GM18511 (cell line): ENCODE measurements at regions not wholly inside any gene's neighbourhood (a gene's known extent, or its start where the extent isn't known, plus 50 kb on each side); places are given as distances from the start of the nearest gene placed in this dataset.

Source experiments
- ATAC-seq: cut with Tn5 transposase; IDR thresholded peaks from one replicate; pipeline ENCODE4 v1.9.1; 2021; ENCODE audit warnings: mild to moderate bottlenecking, moderate library complexity; ENCODE audit not compliant: unreplicated experiment

- peak; percentile 67 for ATAC-seq
Measured at GRCh38 chr5:107294211-107294550, 376.6 kb downstream of the EFNA5 start.

GRCh38 chr5:107293541-107294210 is 377.1 kb downstream of the EFNA5 start:
- ATAC-seq: peak; percentile 8

GRCh38 chr5:107291866-107292265 is 378.9 kb downstream of the EFNA5 start:
- ATAC-seq: no peak

GRCh38 chr5:107290780-107291398 is 379.8 kb downstream of the EFNA5 start:
- ATAC-seq: no peak

- ATAC-seq: peak; percentile 85
Measured at GRCh38 chr5:107289030-107289714, 381.6 kb downstream of the EFNA5 start.

- ATAC-seq: no peak
Measured at GRCh38 chr5:107286447-107287098, 384.2 kb downstream of the EFNA5 start.

GRCh38 chr5:107285772-107286171 is 385.0 kb downstream of the EFNA5 start:
- no peak for ATAC-seq

GRCh38 chr5:107284822-107285525 is 385.8 kb downstream of the EFNA5 start:
- no peak for ATAC-seq

- ATAC-seq: no peak
Measured at GRCh38 chr5:107282061-107282460, 388.7 kb downstream of the EFNA5 start.

GRCh38 chr5:107278774-107279173 is 392.0 kb downstream of the EFNA5 start:
- no peak for ATAC-seq

GRCh38 chr5:107277485-107278125 is 393.1 kb downstream of the EFNA5 start:
- ATAC-seq: no peak

- ATAC-seq: no peak
Measured at GRCh38 chr5:107275333-107275732, 395.4 kb downstream of the EFNA5 start.

- no peak for ATAC-seq
Measured at GRCh38 chr5:107274571-107274970, 396.2 kb downstream of the EFNA5 start.

GRCh38 chr5:107272954-107273353 is 397.8 kb downstream of the EFNA5 start:
- no peak for ATAC-seq

- no peak for ATAC-seq
Measured at GRCh38 chr5:107272509-107272908, 398.2 kb downstream of the EFNA5 start.

GRCh38 chr5:107271682-107272350 is 398.9 kb downstream of the EFNA5 start:
- ATAC-seq: no peak

- no peak for ATAC-seq
Measured at GRCh38 chr5:107270561-107270960, 400.2 kb downstream of the EFNA5 start.

- no peak for ATAC-seq
Measured at GRCh38 chr5:107269678-107270077, 401.1 kb downstream of the EFNA5 start.

GRCh38 chr5:107269256-107269655 is 401.5 kb downstream of the EFNA5 start:
- no peak for ATAC-seq

GRCh38 chr5:107268241-107268640 is 402.5 kb downstream of the EFNA5 start:
- no peak for ATAC-seq
